Tibial nerve (tissue), 4 donors: ENCODE measurements at regions not wholly inside any gene's neighbourhood (a gene's known extent, or its start where the extent isn't known, plus 50 kb on each side); places are given as distances from the start of the nearest gene placed in this dataset.

Source experiments
- DNase-seq, 2 donors: peaks; one replicate each; pipeline ENCODE4 v3.0.0-alpha.2; 2019; ENCODE audit warnings: low spot score in 2 of 2
- H3K27ac ChIP-seq, 4 donors: fragments of 200-600 bp; sonication (generic) in 3 of 4; one replicate each; pipeline ENCODE4 v1.5.1; 2017 to 2019; ENCODE audit warnings: mild to moderate bottlenecking in 1 of 4
- H3K27me3 ChIP-seq, 2 donors: fragments of 200-600 bp; sonication (generic) in 1 of 2; one replicate each; pipeline versions ENCODE4 v1.5.1 to v1.6.0; 2017 to 2019
- H3K36me3 ChIP-seq, 3 donors: fragments of 200-600 bp; sonication (generic); one replicate each; pipeline ENCODE4 v1.5.1; 2018 to 2019
- H3K4me1 ChIP-seq, 4 donors: fragments of 200-600 bp; sonication (generic) in 3 of 4; one replicate each; pipeline ENCODE4 v1.5.1; 2017 to 2019
- H3K4me3 ChIP-seq, 4 donors: fragments of 200-600 bp; sonication (generic) in 3 of 4; one replicate each; pipeline ENCODE4 v1.5.1; 2017 to 2019; ENCODE audit warnings: mild to moderate bottlenecking in 1 of 4, moderate library complexity in 1 of 4
- H3K9me3 ChIP-seq, 4 donors: fragments of 200-600 bp; sonication (generic) in 3 of 4; one replicate each; pipeline ENCODE4 v1.5.1; 2017 to 2019
- EP300 ChIP-seq, 2 donors: sonication (generic); formaldehyde crosslinking; IDR thresholded peaks; one replicate each; pipeline ENCODE4 v1.6.1; 2017; ENCODE audit warnings: antibody characterized with exemption in 2 of 2, mild to moderate bottlenecking in 1 of 2
- POLR2A ChIP-seq, 2 donors: fragments of 450-650 bp; IDR thresholded peaks; one replicate each; pipeline ENCODE4 v1.6.1; 2017; ENCODE audit warnings: antibody characterized with exemption in 2 of 2, mild to moderate bottlenecking in 2 of 2, moderate library complexity in 2 of 2
- whole genome bisulfite sequencing, 2 donors: methylation state at CpG; one replicate each; pipeline ENCODE4 v1.1.5; 2018; 5-methylcytosine and 5-hydroxymethylcytosine counted together
- TF ChIP-seq, protein P1 (sequence below), 5 experiments: fragments of 200-600 bp in 3 of 5; fragments of 450-650 bp in 2 of 5; sonication (generic) in 3 of 5; IDR thresholded peaks; one replicate each; pipeline ENCODE4 v1.5.1; 2016 to 2019; ENCODE audit warnings: antibody characterized with exemption in 5 of 5, mild to moderate bottlenecking in 3 of 5, moderate library complexity in 2 of 5

- H3K27me3 ChIP-seq: no peaks in the 10 kb centered on the region
- H3K4me3 ChIP-seq: no peak overlapping the region
- H3K27ac ChIP-seq: peak overlapping the region in 2 of 4 donors; percentile 9 to 62
- TF ChIP-seq EP300 (IDR thresholded peaks at IDR 0.05): no peak
- TF ChIP-seq, protein P1, sequence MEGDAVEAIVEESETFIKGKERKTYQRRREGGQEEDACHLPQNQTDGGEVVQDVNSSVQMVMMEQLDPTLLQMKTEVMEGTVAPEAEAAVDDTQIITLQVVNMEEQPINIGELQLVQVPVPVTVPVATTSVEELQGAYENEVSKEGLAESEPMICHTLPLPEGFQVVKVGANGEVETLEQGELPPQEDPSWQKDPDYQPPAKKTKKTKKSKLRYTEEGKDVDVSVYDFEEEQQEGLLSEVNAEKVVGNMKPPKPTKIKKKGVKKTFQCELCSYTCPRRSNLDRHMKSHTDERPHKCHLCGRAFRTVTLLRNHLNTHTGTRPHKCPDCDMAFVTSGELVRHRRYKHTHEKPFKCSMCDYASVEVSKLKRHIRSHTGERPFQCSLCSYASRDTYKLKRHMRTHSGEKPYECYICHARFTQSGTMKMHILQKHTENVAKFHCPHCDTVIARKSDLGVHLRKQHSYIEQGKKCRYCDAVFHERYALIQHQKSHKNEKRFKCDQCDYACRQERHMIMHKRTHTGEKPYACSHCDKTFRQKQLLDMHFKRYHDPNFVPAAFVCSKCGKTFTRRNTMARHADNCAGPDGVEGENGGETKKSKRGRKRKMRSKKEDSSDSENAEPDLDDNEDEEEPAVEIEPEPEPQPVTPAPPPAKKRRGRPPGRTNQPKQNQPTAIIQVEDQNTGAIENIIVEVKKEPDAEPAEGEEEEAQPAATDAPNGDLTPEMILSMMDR (IDR thresholded peaks at IDR 0.05): peak; percentile 31 to 76 (median 56)
- peaks cover 0 to 47% (median 3%) of the 10 kb centered on the region in 4 donors for H3K4me1 ChIP-seq
- 23 to 27% methylated on average over 3 of the region's 3 CpGs for WGBS, 2 donors
- no peaks in the 10 kb centered on the region for H3K36me3 ChIP-seq
- DNase-seq: peak in 1 of 2 donors; percentile 45
- no peaks in the 10 kb centered on the region for H3K9me3 ChIP-seq
These were observed 297.0 kb upstream of the ACTBL2 start for GRCh38 chr5:57779383-57780223.

DNA sequence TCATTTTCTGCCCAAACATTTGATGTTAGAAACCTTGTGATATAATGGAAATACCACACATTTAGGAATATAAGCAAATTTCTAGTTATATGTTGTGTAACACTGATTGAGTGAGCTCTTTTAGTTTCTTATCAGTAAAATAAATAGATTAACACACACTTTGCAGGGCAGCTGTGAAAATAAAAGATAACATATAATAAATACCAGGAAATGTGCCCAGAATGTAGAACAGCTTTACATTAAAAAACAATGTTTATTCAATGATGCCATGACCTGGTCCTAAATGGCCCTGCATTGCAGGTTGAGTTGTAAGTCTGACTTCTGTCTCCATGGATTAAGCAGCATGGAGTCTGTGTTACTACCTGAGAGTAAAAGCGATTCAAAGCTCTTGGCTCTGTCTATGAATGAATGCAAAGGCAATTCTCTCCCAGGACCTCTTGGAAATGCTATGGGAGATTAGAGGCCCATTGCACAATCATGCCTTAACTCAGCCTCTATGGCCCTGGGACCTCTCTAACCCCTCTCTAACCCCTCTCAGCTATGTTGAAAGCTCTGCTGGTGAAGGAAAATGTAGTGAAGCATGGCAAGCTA, 296.0 kb upstream of the ACTBL2 start:
- H3K4me1 ChIP-seq: peaks cover 0 to 40% (median 3%) of the 10 kb centered on the region in 4 donors
- no peak for DNase-seq
- H3K36me3 ChIP-seq: no peaks in the 10 kb centered on the region
- H3K27me3 ChIP-seq: no peaks in the 10 kb centered on the region
- WGBS, 2 donors: 69 to 84% methylated on average over 1 of the region's 1 CpG
- TF ChIP-seq, protein P1 (IDR thresholded peaks at IDR 0.05): no peak
- no peak for TF ChIP-seq EP300 (IDR thresholded peaks at IDR 0.05)
- no peak for TF ChIP-seq POLR2A (IDR thresholded peaks at IDR 0.05)
- H3K27ac ChIP-seq: peak overlapping the region in 1 of 4 donors; percentile 26
- no peaks in the 10 kb centered on the region for H3K9me3 ChIP-seq
- no peak overlapping the region for H3K4me3 ChIP-seq

DNA sequence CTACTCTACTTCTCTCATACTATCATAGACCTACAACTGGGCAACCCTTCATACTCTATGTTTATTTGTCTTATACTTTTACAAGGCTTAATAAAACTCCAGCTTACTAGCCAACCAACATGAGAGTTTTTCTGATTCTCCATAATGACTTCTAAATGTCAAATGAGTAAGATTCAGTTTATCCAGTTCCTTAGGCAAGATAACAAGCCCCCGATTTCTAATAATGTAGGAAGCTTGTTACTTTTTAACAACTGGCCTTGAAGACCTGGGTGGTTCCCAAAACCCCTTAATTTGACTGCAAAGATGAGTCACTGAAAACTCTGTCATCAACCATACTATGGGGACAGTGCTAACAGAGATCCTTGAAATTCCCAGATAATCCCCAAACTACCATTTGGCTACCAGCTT, 294.6 kb upstream of the ACTBL2 start:
- H3K4me3 ChIP-seq: no peak overlapping the region
- TF ChIP-seq EP300 (IDR thresholded peaks at IDR 0.05) (no peak), POLR2A (IDR thresholded peaks at IDR 0.05) (no peak)
- TF ChIP-seq, protein P1 (IDR thresholded peaks at IDR 0.05): no peak
- H3K9me3 ChIP-seq: no peaks in the 10 kb centered on the region
- H3K4me1 ChIP-seq: peaks cover 0 to 27% (median 3%) of the 10 kb centered on the region in 4 donors
- H3K27ac ChIP-seq: peak overlapping the region in 1 of 4 donors; percentile 41
- no peak for DNase-seq
- WGBS, 2 donors: 67 to 79% methylated on average over 1 of the region's 1 CpG
- H3K27me3 ChIP-seq: no peaks in the 10 kb centered on the region
- H3K36me3 ChIP-seq: no peaks in the 10 kb centered on the region

GRCh38 chr5:57776035-57776434, 293.4 kb upstream of the ACTBL2 start:
- Histone ChIP-seq H3K4me3 (no peak overlapping the region), H3K9me3 (no peaks in the 10 kb centered on the region), H3K27ac (no peak overlapping the region), H3K36me3 (no peaks in the 10 kb centered on the region), H3K27me3 (no peaks in the 10 kb centered on the region), H3K4me1 (peaks cover 0 to 27% (median 3%) of the 10 kb centered on the region in 4 donors)
- WGBS, 2 donors: 65 to 70% methylated on average over 1 of the region's 1 CpG
- no peak for DNase-seq
- TF ChIP-seq POLR2A (IDR thresholded peaks at IDR 0.05): no peak

DNA sequence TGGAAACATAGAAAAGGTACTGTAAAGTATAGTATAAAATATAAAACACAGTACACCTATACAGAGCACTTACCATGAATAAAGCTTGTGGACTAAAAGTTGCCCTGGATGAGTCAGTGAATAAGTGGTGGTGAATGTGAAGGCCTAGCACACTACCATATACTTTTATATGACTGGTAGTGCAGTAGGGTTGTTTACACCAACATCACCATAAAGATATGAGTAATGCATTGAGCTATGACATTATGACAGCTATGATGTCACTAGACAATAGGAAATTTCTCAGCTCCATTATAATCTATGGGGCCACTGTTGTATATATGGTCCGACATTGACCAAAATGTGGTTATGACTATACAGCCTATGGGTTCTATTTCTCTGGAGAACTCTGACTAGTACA, 291.8 kb upstream of the ACTBL2 start:
- H3K9me3 ChIP-seq: no peaks in the 10 kb centered on the region
- no peak for DNase-seq
- H3K27me3 ChIP-seq: no peaks in the 10 kb centered on the region
- H3K4me1 ChIP-seq: peaks cover 0 to 13% (median under 1%) of the 10 kb centered on the region in 4 donors
- WGBS, 2 donors: 94 to 100% methylated on average over 1 of the region's 1 CpG
- TF ChIP-seq, protein P1 (IDR thresholded peaks at IDR 0.05): no peak
- TF ChIP-seq POLR2A (IDR thresholded peaks at IDR 0.05) (no peak), EP300 (IDR thresholded peaks at IDR 0.05) (no peak)
- no peak overlapping the region for H3K4me3 ChIP-seq
- H3K36me3 ChIP-seq: no peaks in the 10 kb centered on the region
- H3K27ac ChIP-seq: no peak overlapping the region
